GM18507 (cell line): ENCODE measurements at regions not wholly inside any gene's neighbourhood (a gene's known extent, or its start where the extent isn't known, plus 50 kb on each side); places are given as distances from the start of the nearest gene placed in this dataset.
"Not testable (repeated sequence)": the region's sequence is repeated elsewhere in the genome, so short reads cannot be mapped to it uniquely, and the experiment has no call there.

Experiments used
- DNase-seq: peaks from one replicate; pipeline ENCODE4 v3.0.0; 2011; ENCODE audit warnings: low read depth; ENCODE audit not compliant: insufficient read length; ENCODE audit errors: extremely low spot score
- FAIRE-seq: peaks from 2 replicates; lab custom pipeline; 2011; peaks lifted over from hg19 to GRCh38; lab: Jason Lieb, UNC

DNA sequence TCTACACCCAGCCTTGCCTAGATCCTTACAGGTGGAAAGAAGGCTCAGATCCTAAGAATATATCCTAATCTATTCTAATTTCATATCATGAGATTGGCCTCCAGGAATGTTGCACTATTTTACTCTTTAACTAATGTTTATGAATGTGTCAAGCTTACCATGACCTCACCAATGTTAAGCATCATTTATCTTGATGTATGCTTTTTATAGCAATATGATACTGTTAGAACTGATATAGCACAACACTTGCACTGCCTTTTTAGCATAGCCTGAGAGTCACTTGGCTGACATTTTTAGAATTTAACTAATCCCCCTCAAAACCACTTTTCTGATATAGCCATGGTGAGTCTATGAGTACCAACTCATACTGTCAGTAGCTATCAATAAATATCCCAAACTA lies 191.5 kb upstream of the NR2F2 start:
- DNase-seq (no peak), FAIRE-seq (no peak)

DNA sequence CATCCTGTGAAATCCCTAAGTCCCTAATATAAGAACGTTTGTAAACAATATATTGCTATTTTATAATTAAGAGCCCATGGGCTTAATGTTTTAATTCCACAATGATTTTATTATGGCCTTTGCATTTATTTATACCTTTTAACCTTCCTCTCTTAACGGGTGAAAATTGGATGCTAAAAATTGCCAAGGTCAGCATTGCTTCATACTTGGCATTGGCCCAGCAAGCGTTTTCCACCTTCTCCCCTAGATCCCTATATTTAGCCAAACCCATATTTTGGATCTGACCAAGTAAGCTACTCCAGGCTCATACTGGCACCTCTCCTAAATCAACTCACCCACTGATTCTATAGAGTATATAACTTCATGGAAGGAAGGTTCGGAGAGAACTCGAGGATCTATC lies 188.0 kb upstream of the NR2F2 start:
- no peak for FAIRE-seq
- DNase-seq = no peak

DNA sequence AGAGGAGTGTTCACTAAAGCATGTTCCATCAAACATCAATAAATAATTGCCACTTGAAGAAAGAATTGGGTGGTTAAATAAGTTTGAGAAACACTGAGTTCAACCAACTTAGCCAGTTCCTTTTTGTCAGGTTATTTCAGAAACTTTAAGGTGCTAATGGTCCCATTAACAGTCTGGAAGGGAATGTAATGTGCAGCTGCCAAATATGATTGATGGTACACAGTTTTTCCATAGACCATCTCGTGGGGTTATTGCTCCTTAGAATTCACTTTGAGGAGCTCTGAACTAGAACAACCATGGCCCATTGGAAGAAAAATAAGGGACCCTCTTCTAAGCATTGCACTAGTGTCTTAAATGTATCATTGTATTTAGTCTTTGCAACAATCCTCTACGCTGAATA lies 185.8 kb upstream of the NR2F2 start:
- DNase-seq = no peak

DNA sequence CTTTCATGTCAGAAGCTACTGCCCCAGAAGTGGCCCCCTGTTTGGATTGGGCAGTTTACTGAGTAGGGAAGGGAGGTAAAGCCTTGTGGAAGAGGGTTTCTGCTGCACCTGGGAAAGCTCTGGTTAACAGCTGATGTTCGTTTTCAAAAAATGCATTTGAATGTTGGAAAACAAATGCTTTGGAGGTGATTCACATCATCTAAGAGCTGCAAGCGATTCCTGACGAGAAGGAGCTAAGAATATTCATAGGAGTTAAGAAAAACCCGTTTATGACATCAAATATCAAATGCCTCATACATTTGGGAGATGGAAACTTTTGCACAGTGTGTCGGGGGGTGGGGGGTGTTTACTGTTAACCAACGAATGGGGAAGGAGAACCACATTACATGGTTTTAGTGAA lies 183.8 kb upstream of the NR2F2 start:
- DNase-seq (no peak), FAIRE-seq (no peak)

More for the DNA sequence above, 185.8 kb upstream of the NR2F2 start:
- no peak for FAIRE-seq

DNA sequence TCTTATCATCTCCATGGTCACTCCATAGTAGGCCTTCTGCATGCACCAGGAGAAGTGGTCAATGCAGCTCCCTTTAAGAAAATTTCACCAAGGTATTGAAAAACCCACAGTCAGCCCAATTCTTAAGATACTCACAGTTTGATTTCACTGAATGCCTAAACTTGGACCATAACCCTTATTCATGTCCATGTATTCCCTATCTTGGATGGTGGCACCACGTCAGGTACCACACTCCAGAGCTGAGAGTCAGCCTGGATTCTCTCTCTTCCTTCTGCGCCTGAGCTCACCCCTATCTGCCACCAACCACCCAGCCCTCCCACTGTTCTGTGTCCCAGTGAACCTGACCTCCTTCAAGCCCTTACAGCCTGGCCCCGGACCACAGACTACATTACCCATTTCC lies 183.2 kb upstream of the NR2F2 start:
- no peak for DNase-seq
- no peak for FAIRE-seq

DNA sequence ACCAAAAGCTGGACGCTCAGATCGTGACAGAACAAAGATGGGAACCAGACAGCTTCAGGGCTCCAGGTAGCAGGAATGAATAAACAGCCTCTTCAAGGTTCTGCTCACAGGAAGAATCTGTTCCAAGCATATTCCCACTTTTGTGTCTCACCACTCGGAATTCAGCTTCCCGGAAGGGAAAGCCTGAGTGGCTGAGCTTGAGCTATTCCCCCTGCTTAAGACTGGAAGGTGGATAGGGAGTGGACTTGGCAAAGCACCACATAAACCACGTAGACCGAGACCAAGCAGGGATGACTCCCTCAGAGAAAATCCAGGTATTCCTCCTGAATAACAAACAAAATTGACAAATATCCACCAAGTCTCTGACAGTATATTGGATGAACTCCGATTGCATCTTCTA lies 180.2 kb upstream of the NR2F2 start:
- no peak for DNase-seq
- FAIRE-seq = no peak

DNA sequence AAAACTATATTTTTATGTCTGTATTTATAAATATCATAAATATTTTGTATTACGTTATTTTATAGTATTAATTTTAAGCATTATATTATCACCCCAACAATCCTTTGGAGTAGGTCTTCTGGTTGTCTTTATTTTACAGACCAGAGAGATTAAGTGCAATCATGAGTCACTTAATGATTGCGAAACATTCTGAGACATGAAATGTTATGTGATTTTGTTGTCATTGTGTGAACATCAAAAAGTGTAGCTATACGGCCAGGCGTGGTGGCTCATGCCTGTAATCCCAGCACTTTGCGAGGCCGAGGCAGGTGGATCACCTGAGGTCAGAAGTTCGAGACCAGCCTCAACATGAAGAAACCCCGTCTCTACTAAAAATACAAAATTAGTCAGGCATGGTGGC lies 178.8 kb upstream of the NR2F2 start:
- not testable (repeated sequence) for DNase-seq

DNA sequence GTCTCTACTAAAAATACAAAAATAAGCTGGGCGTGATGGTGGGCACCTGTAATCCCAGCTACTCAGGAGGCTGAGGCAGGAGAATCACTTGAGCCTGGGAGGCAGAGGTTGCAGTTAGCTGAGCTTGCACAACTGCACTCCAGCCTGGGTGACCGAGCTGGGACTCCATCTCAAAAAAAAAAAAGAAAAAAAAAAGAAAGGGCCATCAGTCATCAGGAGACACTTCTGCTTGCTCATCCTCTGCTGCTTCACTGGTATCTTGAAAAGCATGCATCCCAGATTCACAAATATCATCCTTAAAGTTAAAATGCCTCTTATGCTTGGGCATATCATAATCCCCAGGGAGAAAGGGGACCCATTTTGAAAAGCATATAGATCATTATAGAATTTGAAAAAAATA lies 176.6 kb upstream of the NR2F2 start:
- DNase-seq (no peak), FAIRE-seq (no peak)

More for the DNA sequence above, 178.8 kb upstream of the NR2F2 start:
- FAIRE-seq = not testable (repeated sequence)

DNA sequence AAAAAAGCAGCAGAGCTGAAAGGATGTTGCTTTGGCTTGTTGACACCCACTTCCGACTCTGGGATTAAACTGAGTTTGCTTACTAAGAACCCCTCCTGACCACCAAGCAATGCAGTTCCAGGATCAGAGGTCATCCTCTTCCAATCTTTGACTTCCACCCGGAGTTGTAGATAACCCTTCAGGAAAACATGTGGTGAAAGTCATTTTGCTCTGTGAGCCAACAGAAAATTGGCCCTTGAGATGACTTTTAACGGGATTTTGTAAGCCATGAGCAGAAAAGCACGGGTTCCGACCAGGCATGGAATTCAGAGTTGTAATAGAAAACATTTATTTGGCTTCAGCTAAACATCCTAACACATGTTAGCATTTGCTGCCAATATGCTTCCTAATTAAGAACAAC lies 171.6 kb upstream of the NR2F2 start:
- no peak for DNase-seq
- no peak for FAIRE-seq

DNA sequence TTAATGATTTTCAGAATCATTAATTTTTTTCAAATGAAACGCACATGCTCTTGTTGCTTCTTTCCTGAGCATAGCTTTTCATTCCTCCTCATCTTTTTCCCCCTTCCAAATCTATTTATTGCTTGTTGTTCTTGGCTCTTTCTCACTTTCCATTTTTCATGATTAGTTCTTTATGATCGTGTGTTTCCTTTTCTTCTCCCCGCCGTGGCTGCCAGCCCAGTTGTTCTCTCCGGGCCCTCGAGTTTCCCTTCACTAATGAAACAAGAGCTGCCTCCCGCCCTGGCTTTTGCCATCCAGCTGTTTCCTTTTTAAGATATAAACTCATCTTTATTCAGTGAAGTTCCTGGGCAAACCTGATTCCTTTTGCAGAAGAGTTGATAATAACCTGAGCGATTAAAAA lies 170.2 kb upstream of the NR2F2 start:
- DNase-seq (no peak), FAIRE-seq (no peak)

DNA sequence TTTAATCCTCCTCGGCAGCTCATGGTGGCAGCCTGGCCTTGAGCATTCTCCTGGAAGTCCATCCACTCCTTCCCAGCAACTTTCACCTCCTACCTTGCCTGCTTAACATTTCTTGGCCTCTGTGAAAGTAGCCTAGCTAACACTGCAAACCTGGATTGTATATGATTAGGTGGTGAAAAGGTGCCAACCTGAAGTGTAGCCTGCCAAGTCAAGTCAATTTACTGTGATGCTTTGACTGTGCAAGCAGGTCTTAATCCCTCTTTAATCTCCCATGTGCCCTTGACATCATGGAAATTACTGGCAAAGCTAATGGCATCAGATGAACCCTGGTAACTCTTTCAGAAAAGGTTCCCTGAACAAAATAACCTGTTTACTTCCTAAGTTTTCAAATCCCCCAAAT lies 169.7 kb upstream of the NR2F2 start:
- FAIRE-seq = no peak

DNA sequence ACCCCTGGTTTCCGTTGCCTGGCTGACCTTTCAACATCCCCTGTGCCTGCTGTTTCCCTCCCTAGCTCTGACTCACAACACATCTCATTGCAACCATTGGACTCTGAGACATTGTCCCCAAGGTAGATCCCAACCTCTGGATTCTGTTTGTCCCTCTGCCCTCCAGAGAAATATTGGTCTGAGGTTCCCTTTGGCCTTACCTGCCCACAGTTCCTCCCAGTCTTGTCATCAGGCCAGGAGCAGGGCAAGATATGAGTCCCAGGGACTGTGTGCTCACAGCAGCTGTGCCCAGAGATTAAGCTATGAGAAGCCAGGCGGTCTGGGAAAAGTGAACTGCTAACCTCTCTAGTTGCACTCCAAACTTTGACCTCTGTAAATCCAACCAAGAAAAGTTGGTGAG lies 168.2 kb upstream of the NR2F2 start:
- DNase-seq = no peak
- no peak for FAIRE-seq

More for the DNA sequence above, 169.7 kb upstream of the NR2F2 start:
- DNase-seq = no peak

DNA sequence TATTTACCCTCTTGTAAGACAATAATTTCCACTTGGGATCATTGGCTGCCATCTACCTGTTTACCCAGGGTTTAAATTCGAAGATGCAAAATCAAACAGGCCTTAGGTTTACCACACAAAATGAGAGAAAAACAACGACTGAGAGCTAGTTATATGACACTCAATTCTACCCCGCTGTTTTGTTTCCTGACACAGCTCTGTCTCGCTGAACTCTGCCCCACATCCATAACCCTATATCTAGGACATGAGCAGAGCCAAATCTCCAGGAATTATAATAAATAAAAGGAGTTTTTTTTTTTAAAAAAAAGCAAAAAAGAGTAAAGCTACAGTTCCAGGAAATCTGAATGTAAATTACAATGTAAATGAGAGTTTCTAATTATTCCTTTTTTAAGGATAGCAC lies 165.4 kb upstream of the NR2F2 start:
- DNase-seq (no peak), FAIRE-seq (no peak)

DNA sequence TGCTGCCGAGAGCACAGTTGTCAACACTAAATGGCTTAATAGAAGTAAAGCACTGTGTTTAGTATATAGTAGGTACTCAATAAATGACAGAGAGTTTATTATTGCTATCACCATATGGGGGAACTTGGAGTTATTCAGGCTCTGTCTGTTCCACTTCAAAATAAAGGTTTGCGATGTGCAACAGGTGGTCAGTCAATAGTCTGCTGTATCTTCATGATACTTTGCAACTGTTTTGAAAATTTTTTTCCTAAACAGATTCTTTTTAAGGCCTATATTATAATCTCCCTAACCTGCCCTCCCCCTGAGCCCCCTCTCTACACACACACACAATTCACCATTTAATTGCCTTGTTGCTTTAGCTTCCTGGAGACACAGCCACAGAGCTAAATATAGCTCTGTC lies 164.7 kb upstream of the NR2F2 start:
- DNase-seq (no peak), FAIRE-seq (no peak)

DNA sequence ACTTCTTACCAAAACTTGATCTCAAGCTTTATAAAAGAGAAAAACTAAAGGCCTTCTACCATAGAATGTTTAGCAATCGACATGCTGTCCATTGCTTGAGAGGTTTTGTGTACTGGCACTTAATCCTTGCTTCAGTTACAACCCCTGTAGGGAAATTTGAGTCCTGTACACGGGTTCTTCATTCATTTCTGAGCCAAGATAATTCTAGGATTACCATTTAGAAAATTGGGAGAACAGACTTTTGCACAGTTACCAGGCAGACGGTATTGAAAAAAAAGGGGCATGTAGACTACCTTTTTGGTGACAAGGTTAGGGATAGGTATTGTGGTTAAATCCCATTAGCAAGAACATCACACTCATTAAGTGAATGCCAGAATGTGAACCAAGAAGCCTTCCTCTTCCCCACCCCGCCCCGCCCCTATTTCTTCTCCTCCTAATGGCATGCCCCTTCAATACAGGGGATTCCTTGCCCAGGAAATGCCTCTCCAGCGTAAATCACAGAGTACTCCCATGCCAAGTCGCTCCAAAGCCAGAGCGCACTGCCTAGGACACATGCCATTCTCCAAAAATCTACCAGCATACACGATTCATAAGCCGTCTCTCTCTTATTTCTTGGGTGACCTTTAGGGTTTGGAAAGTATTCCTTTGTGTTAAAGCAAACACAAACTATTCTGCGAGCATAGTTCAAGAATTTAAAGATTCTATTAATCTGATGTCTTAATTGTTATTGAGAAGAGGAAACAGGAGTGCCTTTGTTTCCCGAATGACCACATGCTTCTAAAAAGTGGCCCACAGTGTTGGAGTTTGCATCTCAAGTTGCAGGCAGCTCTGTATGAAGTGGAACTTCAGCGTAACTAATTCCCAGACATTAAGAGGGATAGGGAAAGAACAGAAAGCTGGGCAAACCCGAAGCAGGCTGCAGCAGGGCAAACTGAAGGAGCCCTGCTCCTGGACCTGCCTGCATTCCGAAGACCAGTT lies 164.0 kb upstream of the NR2F2 start:
- no peak for FAIRE-seq
- DNase-seq = no peak

DNA sequence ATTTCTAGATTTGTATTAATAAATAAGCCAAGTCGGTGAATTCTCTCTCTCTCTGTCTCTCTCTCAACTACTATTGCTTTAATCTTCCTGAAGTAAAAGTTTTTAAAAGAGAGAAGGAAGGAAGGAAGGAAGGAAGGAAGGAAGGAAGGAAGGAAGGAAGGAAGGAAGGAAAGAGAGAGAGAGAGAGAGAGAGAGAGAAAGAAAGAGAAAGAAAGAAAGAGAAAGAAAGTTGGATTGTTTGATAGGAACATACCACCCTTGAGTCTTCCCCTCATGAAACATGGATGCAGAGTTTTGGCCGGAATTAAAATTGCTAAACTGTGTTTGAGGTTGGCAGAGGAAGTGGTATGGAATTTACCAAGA lies 159.9 kb upstream of the NR2F2 start:
- DNase-seq, FAIRE-seq: not testable (repeated sequence)

DNA sequence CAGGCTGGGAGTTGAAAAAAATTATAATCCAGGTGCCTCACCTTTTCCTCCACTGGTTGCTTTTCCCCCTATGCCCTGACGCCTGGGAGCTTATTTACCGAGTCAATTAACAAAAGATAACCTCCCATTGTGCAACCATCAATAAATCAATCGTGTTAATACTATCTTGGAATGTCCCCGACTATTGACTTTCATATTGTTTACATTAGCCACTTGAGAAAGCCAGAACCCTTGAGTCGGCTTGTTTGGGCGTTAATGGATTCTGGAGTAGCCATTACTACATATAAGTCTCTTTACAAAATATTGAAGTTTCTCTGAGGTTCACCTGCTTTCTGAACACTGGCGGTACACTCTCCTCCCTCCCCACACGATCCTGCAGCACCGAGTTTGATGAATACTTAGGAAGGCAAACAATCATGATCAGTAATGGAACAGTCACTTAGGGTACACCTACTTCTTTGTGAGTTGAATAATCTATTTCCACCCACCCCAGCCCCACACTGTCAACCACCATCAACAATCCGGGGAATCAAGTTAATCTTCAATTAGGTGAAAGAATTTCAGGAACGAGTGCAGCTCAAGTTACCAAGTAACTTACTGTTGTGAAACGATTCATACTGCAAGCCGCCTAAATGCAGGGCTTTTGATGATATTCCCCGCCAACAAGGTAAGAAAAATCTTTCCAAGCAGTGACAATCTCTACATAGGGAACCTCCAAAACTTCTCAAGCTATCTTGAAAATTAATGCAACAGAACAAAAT lies 159.3 kb upstream of the NR2F2 start:
- FAIRE-seq (no peak), DNase-seq (no peak)

DNA sequence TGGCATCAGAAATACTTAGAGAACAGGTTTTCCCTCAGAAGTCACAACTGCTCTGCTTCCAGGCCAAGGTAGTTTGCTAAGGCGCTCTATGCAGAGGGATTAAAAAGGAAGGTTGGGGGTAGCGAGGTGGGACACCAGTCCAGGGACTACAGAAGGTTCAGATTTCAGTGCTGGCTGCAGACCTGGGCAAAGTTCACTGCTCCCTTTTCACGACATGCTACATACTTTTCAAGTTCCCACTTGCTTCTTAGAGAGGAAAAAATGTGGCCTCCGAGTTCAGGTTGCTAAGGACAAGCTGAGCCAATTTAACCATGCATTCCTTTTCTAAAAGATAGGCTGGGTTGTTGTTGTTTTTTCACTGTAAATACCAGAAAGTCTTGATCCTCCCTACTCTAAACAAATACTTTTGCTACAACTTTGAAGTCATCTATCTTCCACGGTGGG lies 158.6 kb upstream of the NR2F2 start:
- DNase-seq (no peak), FAIRE-seq (no peak)

DNA sequence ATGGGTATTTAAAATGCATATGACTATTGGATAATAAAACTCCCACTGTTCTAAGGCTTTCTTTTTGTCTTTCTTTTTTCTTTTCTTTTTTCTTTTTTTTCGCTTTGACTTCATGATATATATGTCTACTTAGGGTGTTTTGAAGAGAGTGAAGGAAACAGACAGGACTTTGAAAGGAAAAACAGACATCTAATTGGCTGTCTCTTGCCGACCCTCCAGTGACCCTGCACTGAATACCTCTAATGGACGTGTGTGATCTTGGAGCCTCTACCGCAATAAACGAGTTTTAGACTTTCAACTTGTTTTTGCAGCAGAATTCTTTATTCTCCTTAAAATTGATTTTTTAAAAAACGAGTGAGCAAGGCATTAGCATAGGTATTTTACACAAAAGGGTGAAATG lies 158.1 kb upstream of the NR2F2 start:
- no peak for DNase-seq
- FAIRE-seq = no peak

DNA sequence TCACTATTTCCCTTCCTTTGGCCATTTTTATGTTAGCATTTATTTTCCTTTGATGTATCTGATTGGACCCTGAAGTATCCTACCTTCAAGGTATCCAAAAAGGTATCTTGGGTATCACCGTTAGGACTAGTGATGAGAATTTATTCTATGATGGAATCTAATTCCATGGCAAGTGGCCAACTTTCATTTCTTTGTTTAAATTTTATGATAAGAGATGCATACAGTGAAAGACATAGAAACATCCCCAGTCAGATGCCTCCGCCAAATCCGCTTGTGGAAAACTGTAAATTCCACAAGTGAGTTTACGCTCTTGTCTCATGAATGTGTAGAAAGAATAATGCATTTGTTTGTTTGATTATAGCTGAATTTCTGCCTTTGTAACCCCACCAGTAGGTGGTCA lies 153.7 kb upstream of the NR2F2 start:
- no peak for DNase-seq
- no peak for FAIRE-seq

DNA sequence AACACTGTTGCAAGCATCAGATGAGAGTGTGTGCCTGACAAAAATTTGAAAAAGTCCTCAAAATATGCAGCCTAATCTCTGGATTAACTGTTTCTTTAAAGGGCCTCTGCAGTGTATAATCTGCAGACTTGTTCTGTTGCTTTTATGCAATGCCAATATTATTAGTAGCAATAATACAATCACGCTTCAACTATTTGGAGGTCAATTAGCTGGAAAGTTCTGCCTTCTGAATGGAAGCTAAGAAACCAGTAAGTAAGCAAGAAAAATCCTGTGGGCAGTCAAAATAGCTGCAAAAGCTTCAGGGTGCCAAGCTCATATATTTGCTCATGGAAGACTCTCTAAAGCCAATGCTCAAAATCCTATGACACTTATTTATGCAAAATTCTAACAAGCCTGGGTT lies 153.2 kb upstream of the NR2F2 start:
- FAIRE-seq = no peak
- no peak for DNase-seq
